ENCODE measurements at regions not wholly inside any gene's neighbourhood (a gene's known extent, or its start where the extent isn't known, plus 50 kb on each side); places are given as distances from the start of the nearest gene placed in this dataset.

- TF ChIP-seq CTCF (IDR thresholded peaks at IDR 0.05): no peak
- peak; percentile 69 to 83 (median 80) for TF ChIP-seq POLR2A (IDR thresholded peaks at IDR 0.05)
Measured at GRCh38 chr2:64359892-64360657, 93.9 kb upstream of the LGALSL start.
